ENCODE measurements at regions not wholly inside any gene's neighbourhood (a gene's known extent, or its start where the extent isn't known, plus 50 kb on each side); places are given as distances from the start of the nearest gene placed in this dataset.

DNA sequence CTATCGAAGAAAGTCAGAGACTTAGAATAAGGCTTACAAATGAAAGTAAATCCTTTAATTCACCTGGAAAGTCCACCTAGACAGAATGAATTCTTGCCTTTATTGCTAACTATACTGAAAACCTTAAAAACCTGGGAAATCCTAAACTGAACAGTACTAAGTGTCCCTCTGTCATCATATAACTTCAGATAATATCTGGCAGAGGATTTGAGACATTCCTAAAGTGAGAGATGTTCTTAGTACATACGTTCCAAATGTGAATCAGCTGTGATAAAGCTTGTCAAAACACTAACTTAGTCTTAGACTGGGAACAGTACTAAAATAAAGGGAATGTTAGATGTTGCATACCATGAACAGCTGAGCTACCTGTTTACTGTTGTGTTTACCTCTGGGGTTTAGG lies 121.7 kb downstream of the TNFSF18 start:
- TF ChIP-seq, protein P1, sequence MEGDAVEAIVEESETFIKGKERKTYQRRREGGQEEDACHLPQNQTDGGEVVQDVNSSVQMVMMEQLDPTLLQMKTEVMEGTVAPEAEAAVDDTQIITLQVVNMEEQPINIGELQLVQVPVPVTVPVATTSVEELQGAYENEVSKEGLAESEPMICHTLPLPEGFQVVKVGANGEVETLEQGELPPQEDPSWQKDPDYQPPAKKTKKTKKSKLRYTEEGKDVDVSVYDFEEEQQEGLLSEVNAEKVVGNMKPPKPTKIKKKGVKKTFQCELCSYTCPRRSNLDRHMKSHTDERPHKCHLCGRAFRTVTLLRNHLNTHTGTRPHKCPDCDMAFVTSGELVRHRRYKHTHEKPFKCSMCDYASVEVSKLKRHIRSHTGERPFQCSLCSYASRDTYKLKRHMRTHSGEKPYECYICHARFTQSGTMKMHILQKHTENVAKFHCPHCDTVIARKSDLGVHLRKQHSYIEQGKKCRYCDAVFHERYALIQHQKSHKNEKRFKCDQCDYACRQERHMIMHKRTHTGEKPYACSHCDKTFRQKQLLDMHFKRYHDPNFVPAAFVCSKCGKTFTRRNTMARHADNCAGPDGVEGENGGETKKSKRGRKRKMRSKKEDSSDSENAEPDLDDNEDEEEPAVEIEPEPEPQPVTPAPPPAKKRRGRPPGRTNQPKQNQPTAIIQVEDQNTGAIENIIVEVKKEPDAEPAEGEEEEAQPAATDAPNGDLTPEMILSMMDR (IDR thresholded peaks at IDR 0.05), result no peak
- no peak for TF ChIP-seq EZH2 (IDR thresholded peaks at IDR 0.05)
- TF ChIP-seq EZH2phosphoT487 (IDR thresholded peaks at IDR 0.05), result no peak
